OCI-LY3 (cell line): ENCODE measurements at regions not wholly inside any gene's neighbourhood (a gene's known extent, or its start where the extent isn't known, plus 50 kb on each side); places are given as distances from the start of the nearest gene placed in this dataset.

Source experiments
- EZH2phosphoT487 ChIP-seq: fragments of 200-600 bp; shearing (Covaris generic); IDR thresholded peaks from 2 replicates; pipeline ENCODE4 v1.6.1; 2018; ENCODE audit warnings: antibody characterized with exemption, mixed run types, low read depth
- TF ChIP-seq, protein P1 (sequence below): fragments of 200-600, 300-600 bp; sonication (generic); IDR thresholded peaks from 2 replicates; pipeline ENCODE4 v1.5.1; 2014; ENCODE audit warnings: antibody characterized with exemption, low read length, low read depth

DNA sequence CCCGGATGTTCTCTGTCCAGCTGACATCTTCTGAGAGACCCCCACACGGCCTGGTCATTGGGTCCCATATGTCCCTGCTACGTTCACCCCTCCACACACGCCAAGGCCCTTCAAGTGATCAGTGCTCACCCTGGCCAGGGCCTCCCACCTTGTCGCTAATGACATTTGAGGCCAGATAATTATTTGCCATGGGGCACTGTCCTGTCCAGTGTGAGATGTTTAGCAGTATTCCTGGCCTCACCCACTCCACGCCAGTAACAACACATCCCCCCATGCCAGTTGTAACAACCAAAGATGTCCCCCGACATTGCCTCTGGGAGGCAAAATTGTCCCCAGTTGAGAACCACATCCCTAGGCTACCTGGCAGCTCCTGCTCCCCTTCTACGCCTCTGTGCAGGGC is 49.9 kb upstream of the NANOS1 start:
- TF ChIP-seq, protein P1, sequence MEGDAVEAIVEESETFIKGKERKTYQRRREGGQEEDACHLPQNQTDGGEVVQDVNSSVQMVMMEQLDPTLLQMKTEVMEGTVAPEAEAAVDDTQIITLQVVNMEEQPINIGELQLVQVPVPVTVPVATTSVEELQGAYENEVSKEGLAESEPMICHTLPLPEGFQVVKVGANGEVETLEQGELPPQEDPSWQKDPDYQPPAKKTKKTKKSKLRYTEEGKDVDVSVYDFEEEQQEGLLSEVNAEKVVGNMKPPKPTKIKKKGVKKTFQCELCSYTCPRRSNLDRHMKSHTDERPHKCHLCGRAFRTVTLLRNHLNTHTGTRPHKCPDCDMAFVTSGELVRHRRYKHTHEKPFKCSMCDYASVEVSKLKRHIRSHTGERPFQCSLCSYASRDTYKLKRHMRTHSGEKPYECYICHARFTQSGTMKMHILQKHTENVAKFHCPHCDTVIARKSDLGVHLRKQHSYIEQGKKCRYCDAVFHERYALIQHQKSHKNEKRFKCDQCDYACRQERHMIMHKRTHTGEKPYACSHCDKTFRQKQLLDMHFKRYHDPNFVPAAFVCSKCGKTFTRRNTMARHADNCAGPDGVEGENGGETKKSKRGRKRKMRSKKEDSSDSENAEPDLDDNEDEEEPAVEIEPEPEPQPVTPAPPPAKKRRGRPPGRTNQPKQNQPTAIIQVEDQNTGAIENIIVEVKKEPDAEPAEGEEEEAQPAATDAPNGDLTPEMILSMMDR = no peak
- no peak for TF ChIP-seq EZH2phosphoT487
